WI38 (cell line): ENCODE measurements at regions not wholly inside any gene's neighbourhood (a gene's known extent, or its start where the extent isn't known, plus 50 kb on each side); places are given as distances from the start of the nearest gene placed in this dataset.

Source experiments
- H3K4me3 ChIP-seq: 2 replicates; pipeline ENCODE4 v1.5.1; 2011; ENCODE audit warnings: low read depth, mild to moderate bottlenecking, control low read depth, low read length
- TF ChIP-seq, protein P1 (sequence below): IDR thresholded peaks from 2 replicates; pipeline ENCODE4 v1.5.1; 2012; ENCODE audit warnings: low read depth, mild to moderate bottlenecking, control low read depth, low read length

DNA sequence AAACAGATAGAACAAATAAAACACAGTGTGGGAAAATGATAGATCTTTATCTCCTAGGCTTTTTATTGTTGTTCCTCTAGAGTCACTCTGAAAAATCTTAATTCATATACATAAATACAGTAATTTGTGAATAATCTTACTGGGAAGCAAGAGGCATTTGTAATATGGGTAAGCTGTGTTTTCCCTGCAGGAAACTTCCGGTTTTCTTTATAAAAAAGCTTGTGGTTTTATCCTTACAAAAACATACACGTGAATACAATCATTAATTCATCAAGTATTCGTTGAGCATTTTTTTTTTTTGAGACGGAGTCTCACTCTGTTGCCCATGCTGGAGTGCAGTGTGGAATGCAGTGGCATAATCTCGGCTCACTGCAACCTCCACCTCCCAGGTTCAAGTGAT, 1312.8 kb upstream of the ZEB2 start:
- TF ChIP-seq, protein P1, sequence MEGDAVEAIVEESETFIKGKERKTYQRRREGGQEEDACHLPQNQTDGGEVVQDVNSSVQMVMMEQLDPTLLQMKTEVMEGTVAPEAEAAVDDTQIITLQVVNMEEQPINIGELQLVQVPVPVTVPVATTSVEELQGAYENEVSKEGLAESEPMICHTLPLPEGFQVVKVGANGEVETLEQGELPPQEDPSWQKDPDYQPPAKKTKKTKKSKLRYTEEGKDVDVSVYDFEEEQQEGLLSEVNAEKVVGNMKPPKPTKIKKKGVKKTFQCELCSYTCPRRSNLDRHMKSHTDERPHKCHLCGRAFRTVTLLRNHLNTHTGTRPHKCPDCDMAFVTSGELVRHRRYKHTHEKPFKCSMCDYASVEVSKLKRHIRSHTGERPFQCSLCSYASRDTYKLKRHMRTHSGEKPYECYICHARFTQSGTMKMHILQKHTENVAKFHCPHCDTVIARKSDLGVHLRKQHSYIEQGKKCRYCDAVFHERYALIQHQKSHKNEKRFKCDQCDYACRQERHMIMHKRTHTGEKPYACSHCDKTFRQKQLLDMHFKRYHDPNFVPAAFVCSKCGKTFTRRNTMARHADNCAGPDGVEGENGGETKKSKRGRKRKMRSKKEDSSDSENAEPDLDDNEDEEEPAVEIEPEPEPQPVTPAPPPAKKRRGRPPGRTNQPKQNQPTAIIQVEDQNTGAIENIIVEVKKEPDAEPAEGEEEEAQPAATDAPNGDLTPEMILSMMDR: no peak
- H3K4me3 ChIP-seq: no peak overlapping the region

DNA sequence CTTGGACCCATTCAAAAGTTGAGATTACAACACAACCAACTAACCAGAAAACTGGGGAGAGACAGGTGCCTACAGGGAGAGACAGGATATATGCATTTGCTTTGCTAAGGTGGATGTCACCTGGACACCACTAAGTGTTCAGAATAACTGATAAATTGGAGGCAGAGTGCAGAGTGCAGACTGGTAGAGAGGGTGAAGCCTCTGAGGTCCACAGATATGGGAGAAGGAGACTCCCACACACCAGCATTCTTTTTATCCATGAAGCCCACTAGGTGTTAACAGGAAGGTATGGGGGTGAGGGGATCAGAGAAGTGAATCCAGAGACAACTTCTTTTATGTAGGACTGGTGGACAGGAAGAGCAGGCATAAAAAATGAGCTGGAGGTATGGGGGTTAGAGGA, 1310.0 kb upstream of the ZEB2 start:
- TF ChIP-seq, protein P1: no peak
- no peak overlapping the region for H3K4me3 ChIP-seq

DNA sequence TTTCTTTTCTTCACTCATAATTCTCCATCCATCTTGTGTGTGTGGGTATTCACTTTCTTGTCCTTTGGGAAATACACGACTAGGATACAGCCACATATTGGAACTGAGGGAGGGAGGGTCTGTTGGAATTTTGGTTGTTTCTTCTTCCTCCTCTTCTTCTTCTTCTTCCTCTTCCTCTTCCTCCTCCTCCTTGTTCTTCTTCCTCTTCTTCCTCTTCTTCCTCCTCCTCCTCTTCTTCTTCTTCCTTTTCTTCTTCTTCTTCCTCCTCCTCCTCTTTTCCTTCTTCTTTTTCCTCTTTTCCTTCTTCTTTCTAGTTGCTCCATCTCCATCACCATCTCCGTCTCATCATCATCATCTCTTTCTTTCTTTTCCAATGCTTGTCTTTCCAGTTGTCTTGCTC, 1307.3 kb upstream of the ZEB2 start:
- TF ChIP-seq, protein P1: no peak
- H3K4me3 ChIP-seq: no peak overlapping the region

DNA sequence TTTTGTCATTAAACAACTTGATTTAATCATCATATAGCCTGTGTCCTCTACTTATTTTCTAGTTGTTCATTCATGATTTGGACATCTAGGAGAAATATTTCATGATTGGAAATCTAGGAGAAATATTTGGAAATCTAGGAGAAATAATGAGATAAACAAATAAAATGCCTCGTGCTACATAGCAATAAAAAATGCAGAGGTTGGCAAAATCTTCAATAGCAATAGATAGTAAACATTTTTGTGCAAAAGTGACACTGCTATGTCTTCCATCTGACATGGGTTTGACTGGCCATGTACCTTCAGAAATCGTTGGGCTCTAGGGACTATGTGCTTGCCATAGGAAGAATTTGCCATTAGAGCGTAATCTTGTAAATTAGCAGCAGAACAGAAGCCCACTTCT, 1304.5 kb upstream of the ZEB2 start:
- TF ChIP-seq, protein P1: no peak
- no peak overlapping the region for H3K4me3 ChIP-seq

DNA sequence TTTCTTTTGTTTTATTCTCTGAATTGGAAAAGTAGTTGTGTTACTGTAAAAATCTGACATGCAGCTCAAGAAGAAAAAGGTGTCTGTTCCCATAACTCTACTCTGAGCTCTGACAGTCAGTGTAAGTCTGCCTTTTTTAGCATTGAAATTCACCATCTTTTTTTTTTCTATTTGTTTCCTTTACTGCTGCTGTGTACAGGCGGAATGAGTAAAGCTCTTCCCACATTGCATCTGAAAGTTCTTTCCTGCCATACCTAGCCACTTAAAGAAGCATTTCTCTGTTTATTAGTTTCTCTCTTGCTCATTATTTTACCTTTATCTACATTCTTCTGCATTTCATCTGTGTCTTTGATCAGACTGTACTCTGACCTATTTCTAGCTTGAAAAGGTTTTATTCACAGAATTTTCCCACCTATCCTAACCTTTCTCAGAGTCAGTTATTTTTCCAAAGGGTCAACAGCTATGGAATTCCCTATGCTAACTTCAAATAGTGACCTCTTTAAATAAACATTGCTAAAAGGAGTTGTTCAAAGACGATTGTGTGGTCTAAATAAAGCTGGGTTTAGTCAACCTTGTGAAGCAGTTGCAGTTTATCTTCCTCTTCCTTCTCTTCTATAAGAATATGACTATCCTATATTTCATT, 1303.1 kb upstream of the ZEB2 start:
- TF ChIP-seq, protein P1: no peak
- H3K4me3 ChIP-seq: no peak overlapping the region

DNA sequence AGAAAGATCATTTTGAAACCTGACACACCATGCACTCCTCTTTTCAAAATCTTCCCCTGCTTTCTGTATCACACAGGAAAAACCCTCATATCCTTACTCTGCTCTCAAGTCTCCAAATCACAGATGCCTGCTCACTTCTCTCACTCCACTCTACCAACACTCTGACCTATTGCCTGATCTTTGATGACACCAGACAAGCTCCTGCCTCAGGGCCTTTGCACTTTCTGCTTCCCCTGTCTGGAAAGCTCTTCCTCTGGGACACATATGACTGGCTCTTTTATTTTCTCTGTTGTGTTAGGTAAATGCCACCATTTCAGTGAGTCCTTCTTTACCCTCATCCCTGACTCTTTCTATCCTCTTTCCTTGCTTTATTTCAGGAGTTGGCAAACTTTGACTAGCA, 1300.7 kb upstream of the ZEB2 start:
- TF ChIP-seq, protein P1: no peak
- no peak overlapping the region for H3K4me3 ChIP-seq

DNA sequence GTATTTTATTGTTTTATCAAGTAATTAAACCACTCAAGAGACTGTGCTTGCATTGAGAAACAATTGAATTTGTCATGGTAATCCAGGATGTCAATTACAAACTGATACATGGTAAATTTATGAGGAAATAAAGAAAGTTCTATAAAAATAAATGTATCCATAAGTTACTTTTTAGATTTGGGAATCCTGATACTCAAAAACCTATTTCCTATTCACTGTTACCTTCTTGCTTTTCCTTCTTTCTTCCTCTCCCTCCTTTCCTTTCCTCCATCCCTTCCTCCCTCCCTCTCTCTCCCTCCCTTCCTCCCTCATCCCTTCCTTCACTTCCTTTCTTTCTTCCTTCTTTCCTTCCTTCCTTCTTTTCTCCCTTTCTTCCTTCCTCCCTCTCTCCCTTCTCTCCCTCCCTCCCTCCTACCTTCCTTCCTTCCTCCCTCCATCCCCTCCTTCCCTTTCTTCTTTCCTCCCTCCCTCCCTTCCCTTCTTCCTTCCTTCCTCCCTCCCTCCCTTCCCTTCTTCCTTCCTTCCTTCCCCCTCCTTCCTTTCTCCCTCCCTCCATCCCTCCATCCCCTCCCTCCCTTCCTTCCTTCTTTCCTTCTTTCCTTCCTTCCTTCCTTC, 1299.1 kb upstream of the ZEB2 start:
- no peak overlapping the region for H3K4me3 ChIP-seq
- TF ChIP-seq, protein P1: no peak
